ENCODE measurements at regions not wholly inside any gene's neighbourhood (a gene's known extent, or its start where the extent isn't known, plus 50 kb on each side); places are given as distances from the start of the nearest gene placed in this dataset.

DNA sequence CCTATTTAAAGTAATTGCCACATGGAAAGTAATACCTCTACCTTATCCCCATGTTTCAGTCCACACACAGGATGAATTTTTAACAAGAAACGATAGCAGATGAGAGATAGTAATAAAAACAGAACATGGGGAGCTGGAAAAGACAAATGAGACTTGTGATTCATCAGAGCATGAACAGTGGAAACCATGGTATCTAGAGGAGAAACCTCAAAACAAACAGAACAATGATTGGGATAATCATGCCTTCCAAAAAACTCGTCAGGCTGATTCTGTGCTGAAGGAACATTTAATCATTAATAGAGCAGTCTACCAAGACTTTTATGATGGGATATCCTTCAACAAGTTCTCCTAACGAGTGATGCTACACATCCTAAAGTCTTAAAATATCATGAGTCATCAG lies 1390.7 kb downstream of the FSCB start:
- H3K9ac ChIP-seq (ENCODE audit: low read length) = no peak overlapping the region
- no peaks in the 10 kb centered on the region for H3K4me1 ChIP-seq (ENCODE audit: control insufficient read depth in 2 of 2, insufficient read depth in 2 of 2, low read length in 2 of 2)
- no peak overlapping the region for H3K27ac ChIP-seq (ENCODE audit: low read length in 2 of 2)
- no peaks in the 10 kb centered on the region for H3K4me1 Mint-ChIP-seq
- H3K79me2 ChIP-seq (ENCODE audit: control insufficient read depth, insufficient read depth, low read length) = no peaks in the 10 kb centered on the region
- H3K4me2 ChIP-seq (replicated peaks; ENCODE audit: low read depth, low read length, poor library complexity, severe bottlenecking) = no peak overlapping the region
- no peaks in the 10 kb centered on the region for H3K27me3 ChIP-seq (replicated peaks in 1 of 4; ENCODE audit: control extremely low read depth in 1 of 4, control insufficient read depth in 3 of 4, insufficient read depth in 4 of 4, low read length in 3 of 4)
- no peak overlapping the region for H3K4me3 Mint-ChIP-seq
- no peaks in the 10 kb centered on the region for H3K27me3 Mint-ChIP-seq
- POLR2A ChIA-PET = no interaction called here
- CTCF ChIA-PET = no interaction called here
- H3K9me3 Mint-ChIP-seq (ENCODE audit: insufficient read depth) = peaks cover 6% of the 10 kb centered on the region
- H3K36me3 ChIP-seq (replicated peaks in 1 of 2; ENCODE audit: control extremely low read depth in 1 of 2, control insufficient read depth in 1 of 2, extremely low read depth in 1 of 2, insufficient read depth in 2 of 2, low read length in 1 of 2) = no peaks in the 10 kb centered on the region
- peaks cover 0 to 8% (median 4%) of the 10 kb centered on the region in 3 donors for H3K9me3 ChIP-seq (ENCODE audit: control extremely low read depth in 1 of 3, control insufficient read depth in 2 of 3, insufficient read depth in 1 of 3, low read length in 2 of 3)
- no peak for ATAC-seq (ENCODE audit: low read depth)
- H3K27ac Mint-ChIP-seq = no peak overlapping the region
- intact Hi-C loops (cut with micrococcal nuclease) = no loop called here
- H2AFZ ChIP-seq (ENCODE audit: insufficient read depth, low read depth, low read length, poor library complexity, severe bottlenecking) = no peak overlapping the region
- no peak for TF ChIP-seq EZH2 (IDR thresholded peaks at IDR 0.05; ENCODE audit: borderline replicate concordance, insufficient read depth, low read depth, low read length, poor library complexity, severe bottlenecking)
- TF ChIP-seq, protein P1, sequence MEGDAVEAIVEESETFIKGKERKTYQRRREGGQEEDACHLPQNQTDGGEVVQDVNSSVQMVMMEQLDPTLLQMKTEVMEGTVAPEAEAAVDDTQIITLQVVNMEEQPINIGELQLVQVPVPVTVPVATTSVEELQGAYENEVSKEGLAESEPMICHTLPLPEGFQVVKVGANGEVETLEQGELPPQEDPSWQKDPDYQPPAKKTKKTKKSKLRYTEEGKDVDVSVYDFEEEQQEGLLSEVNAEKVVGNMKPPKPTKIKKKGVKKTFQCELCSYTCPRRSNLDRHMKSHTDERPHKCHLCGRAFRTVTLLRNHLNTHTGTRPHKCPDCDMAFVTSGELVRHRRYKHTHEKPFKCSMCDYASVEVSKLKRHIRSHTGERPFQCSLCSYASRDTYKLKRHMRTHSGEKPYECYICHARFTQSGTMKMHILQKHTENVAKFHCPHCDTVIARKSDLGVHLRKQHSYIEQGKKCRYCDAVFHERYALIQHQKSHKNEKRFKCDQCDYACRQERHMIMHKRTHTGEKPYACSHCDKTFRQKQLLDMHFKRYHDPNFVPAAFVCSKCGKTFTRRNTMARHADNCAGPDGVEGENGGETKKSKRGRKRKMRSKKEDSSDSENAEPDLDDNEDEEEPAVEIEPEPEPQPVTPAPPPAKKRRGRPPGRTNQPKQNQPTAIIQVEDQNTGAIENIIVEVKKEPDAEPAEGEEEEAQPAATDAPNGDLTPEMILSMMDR (IDR thresholded peaks at IDR 0.05) = no peak
- no peak overlapping the region for H3K4me3 ChIP-seq (ENCODE audit: control extremely low read depth in 1 of 5, extremely low read depth in 1 of 5, insufficient read depth in 1 of 5, low read depth in 2 of 5, low read length in 4 of 5)
- WGBS (ENCODE audit: insufficient coverage) = 60% methylated on average over 1 of the region's 3 CpGs
- no peaks in the 10 kb centered on the region for H4K20me1 ChIP-seq (ENCODE audit: control insufficient read depth, insufficient read depth, low read length, poor library complexity, severe bottlenecking)
- DNase-seq = no peak

DNA sequence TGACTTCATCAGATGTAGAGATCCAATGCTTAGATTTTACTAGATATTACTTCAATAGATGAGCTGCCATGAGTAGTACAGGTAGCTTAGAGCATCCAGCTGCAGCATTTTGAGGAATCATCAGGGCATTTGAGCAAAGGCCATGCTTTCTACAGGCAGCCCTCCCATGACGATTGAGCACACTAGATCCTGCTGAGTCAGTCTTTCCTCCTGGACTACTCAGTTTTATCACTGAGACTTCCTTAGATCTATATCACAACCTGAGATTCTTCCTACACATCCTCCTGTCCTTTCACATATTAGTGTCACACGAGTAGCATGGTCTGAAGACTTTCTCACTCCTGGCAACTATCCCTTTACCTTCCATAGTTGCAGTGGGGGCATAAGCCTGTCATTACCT lies 1401.8 kb downstream of the FSCB start:
- H3K4me1 ChIP-seq (ENCODE audit: control insufficient read depth in 2 of 2, insufficient read depth in 2 of 2, low read length in 2 of 2) = no peaks in the 10 kb centered on the region
- POLR2A ChIA-PET = no interaction called here
- ATAC-seq (ENCODE audit: low read depth) (no peak), DNase-seq (no peak)
- intact Hi-C loops (cut with micrococcal nuclease) = no loop called here
- H3K27ac ChIP-seq (ENCODE audit: low read length in 2 of 2) = no peak overlapping the region
- no peaks in the 10 kb centered on the region for H3K36me3 ChIP-seq (replicated peaks in 1 of 2; ENCODE audit: control extremely low read depth in 1 of 2, control insufficient read depth in 1 of 2, extremely low read depth in 1 of 2, insufficient read depth in 2 of 2, low read length in 1 of 2)
- H3K27me3 ChIP-seq (replicated peaks in 1 of 4; ENCODE audit: control extremely low read depth in 1 of 4, control insufficient read depth in 3 of 4, insufficient read depth in 4 of 4, low read length in 3 of 4) = no peaks in the 10 kb centered on the region
- H3K4me3 Mint-ChIP-seq = no peak overlapping the region
- CTCF ChIA-PET = no interaction called here
- H3K27me3 Mint-ChIP-seq = no peaks in the 10 kb centered on the region
- no peak overlapping the region for H3K9ac ChIP-seq (ENCODE audit: low read length)
- TF ChIP-seq, protein P1 (IDR thresholded peaks at IDR 0.05) = no peak
- TF ChIP-seq EZH2 (IDR thresholded peaks at IDR 0.05; ENCODE audit: borderline replicate concordance, insufficient read depth, low read depth, low read length, poor library complexity, severe bottlenecking) = no peak
- H3K4me1 Mint-ChIP-seq = no peaks in the 10 kb centered on the region
- H2AFZ ChIP-seq (ENCODE audit: insufficient read depth, low read depth, low read length, poor library complexity, severe bottlenecking) = no peak overlapping the region
- no peak overlapping the region for H3K27ac Mint-ChIP-seq
- H3K9me3 Mint-ChIP-seq (ENCODE audit: insufficient read depth) = no peaks in the 10 kb centered on the region
- H3K9me3 ChIP-seq (ENCODE audit: control extremely low read depth in 1 of 3, control insufficient read depth in 2 of 3, insufficient read depth in 1 of 3, low read length in 2 of 3) = peaks cover 0 to 4% (median 2%) of the 10 kb centered on the region in 3 donors
- WGBS (ENCODE audit: insufficient coverage) = 60% methylated on average over 1 of the region's 2 CpGs
- no peaks in the 10 kb centered on the region for H4K20me1 ChIP-seq (ENCODE audit: control insufficient read depth, insufficient read depth, low read length, poor library complexity, severe bottlenecking)
- no peak overlapping the region for H3K4me2 ChIP-seq (replicated peaks; ENCODE audit: low read depth, low read length, poor library complexity, severe bottlenecking)
- H3K79me2 ChIP-seq (ENCODE audit: control insufficient read depth, insufficient read depth, low read length) = no peaks in the 10 kb centered on the region
- H3K4me3 ChIP-seq (ENCODE audit: control extremely low read depth in 1 of 5, extremely low read depth in 1 of 5, insufficient read depth in 1 of 5, low read depth in 2 of 5, low read length in 4 of 5) = no peak overlapping the region

All from B cell (primary cell).